ENCODE measurements at regions not wholly inside any gene's neighbourhood (a gene's known extent, or its start where the extent isn't known, plus 50 kb on each side); places are given as distances from the start of the nearest gene placed in this dataset.

DNA sequence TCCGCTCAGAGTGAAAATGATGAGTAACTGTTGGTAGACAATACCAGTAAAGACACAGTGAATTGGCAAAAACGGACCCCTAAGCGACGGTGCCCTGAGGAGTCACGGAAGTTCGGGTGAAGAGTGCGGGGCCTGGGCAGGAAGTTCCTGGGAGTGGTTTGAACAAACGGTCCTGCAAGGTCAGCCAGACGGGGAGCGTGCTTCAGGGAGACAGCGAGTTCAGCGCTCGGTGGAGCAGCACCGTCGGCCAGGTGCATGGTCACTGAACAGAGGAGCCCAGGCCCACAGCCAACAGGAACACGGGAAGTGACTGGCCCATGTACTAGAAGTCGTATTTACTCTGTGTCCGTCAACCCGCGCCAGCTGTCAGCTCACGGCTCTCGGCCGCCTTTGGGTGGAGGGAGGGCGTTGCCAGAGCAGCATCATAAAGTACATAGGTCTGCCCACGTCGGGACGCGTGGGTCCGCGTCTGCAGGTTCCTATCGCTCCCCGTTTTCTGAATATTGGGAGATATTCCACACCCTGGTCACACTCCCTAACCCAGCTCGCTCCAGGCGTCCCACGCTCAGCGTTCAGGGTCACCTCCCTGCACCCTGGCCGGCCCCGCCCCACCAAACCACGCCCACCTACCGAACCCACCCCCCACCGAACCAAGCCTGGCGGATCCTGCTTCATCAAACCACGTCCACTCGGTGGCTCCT is 75.6 kb upstream of the UXS1 start (continued):
- TF ChIP-seq KLF1 (tag; IDR thresholded peaks at IDR 0.05) = 0 out of 2 replicates have a peak, but pooled peaks have one; percentile 33
- TF ChIP-seq TFAP4 (CRISPR knock-in tag; IDR thresholded peaks at IDR 0.05; ENCODE audit: borderline replicate concordance) = peak; percentile 44; the same call in 1 of the 2 replicates
- TF ChIP-seq, protein P1, sequence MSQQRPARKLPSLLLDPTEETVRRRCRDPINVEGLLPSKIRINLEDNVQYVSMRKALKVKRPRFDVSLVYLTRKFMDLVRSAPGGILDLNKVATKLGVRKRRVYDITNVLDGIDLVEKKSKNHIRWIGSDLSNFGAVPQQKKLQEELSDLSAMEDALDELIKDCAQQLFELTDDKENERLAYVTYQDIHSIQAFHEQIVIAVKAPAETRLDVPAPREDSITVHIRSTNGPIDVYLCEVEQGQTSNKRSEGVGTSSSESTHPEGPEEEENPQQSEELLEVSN (IDR thresholded peaks at IDR 0.05; ENCODE audit: borderline replicate concordance in 1 of 2, extremely low read depth in 1 of 2, insufficient read depth in 1 of 2, insufficient read length in 1 of 2, low read depth in 1 of 2, low read length in 1 of 2, poor library complexity in 1 of 2, severe bottlenecking in 1 of 2) = peak in 1 of 2 experiments; percentile 13
- TF ChIP-seq BHLHE40 (IDR thresholded peaks at IDR 0.05; ENCODE audit: low read length) = no peak

GRCh38 chr2:106267997-106268396 is 73.9 kb upstream of the UXS1 start:
- Histone ChIP-seq H3K27ac (ENCODE audit: extremely low read depth, low read depth, low read length) (no peak overlapping the region), H3K9ac (ENCODE audit: insufficient read depth in 1 of 2, low read depth in 2 of 2, low read length in 2 of 2) (no peak overlapping the region), H2AFZ (ENCODE audit: low read depth, low read length) (no peak overlapping the region), H3K4me3 (no peak overlapping the region), H3K9me3 (replicated peaks; ENCODE audit: control insufficient read depth, insufficient read depth, low read depth, low read length) (no peaks in the 10 kb centered on the region), H3K27me3 (ENCODE audit: control insufficient read depth in 2 of 2, insufficient read depth in 2 of 2, low read length in 2 of 2) (peaks cover 5 to 28% of the 10 kb centered on the region in 2 experiments; a peak in 4 of 5 replicates), H3K79me2 (ENCODE audit: control insufficient read depth, insufficient read depth, low read length) (no peaks in the 10 kb centered on the region), H3K9me1 (ENCODE audit: control insufficient read depth, insufficient read depth, low read length) (no peaks in the 10 kb centered on the region), H4K20me1 (replicated peaks; ENCODE audit: control insufficient read depth, insufficient read depth, low read length) (no peaks in the 10 kb centered on the region), H3K4me2 (ENCODE audit: insufficient read depth, low read length) (no peak overlapping the region), H3K4me1 (replicated peaks in 1 of 2; ENCODE audit: control insufficient read depth in 2 of 2, insufficient read depth in 2 of 2, low read length in 2 of 2) (peaks cover 0 to 12% of the 10 kb centered on the region in 2 experiments; a peak in 3 of 5 replicates), H3K36me3 (ENCODE audit: control insufficient read depth, insufficient read depth, low read length) (no peaks in the 10 kb centered on the region)
- CTCF ChIA-PET (ENCODE audit: low intra/inter-chr PET ratio) = no interaction called here
- no peak for DNase-seq (ENCODE audit: extremely low read depth in 1 of 4, low spot score in 3 of 4)
- intact Hi-C loops (cut with micrococcal nuclease) (no loop called here), in situ Hi-C loops (cut with MboI) (no loop called here)
- no peak for ATAC-seq
- POLR2A ChIA-PET = interaction anchor here (1.0 kb wide), 1 partner anchor 9 kb away, joined by 3 read pairs; no protein-coding TSS in a partner anchor
- no peak for FAIRE-seq
- no TSS peak for BruUV-seq (replicated peaks)
- 4% methylated on average over 4 of the region's 4 CpGs for WGBS (ENCODE audit: insufficient coverage, low coverage, missing lambda C conversion rate)
- TF ChIP-seq TBL1XR1 (IDR thresholded peaks at IDR 0.05; ENCODE audit: low read length in 2 of 2) (no peak), ZBTB43 (CRISPR knock-in tag; IDR thresholded peaks at IDR 0.05) (no peak), MEF2D (tag; conservative IDR thresholded peaks at IDR 0.05; ENCODE audit: low read depth) (no peak)
- TF ChIP-seq, protein P2, sequence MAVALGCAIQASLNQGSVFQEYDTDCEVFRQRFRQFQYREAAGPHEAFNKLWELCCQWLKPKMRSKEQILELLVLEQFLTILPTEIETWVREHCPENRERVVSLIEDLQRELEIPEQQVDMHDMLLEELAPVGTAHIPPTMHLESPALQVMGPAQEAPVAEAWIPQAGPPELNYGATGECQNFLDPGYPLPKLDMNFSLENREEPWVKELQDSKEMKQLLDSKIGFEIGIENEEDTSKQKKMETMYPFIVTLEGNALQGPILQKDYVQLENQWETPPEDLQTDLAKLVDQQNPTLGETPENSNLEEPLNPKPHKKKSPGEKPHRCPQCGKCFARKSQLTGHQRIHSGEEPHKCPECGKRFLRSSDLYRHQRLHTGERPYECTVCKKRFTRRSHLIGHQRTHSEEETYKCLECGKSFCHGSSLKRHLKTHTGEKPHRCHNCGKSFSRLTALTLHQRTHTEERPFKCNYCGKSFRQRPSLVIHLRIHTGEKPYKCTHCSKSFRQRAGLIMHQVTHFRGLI (CRISPR knock-in tag; IDR thresholded peaks at IDR 0.05) = no peak
- TF ChIP-seq, protein P3, sequence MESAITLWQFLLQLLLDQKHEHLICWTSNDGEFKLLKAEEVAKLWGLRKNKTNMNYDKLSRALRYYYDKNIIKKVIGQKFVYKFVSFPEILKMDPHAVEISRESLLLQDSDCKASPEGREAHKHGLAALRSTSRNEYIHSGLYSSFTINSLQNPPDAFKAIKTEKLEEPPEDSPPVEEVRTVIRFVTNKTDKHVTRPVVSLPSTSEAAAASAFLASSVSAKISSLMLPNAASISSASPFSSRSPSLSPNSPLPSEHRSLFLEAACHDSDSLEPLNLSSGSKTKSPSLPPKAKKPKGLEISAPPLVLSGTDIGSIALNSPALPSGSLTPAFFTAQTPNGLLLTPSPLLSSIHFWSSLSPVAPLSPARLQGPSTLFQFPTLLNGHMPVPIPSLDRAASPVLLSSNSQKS (CRISPR knock-in tag; IDR thresholded peaks at IDR 0.05) = no peak

All from K562 (cell line).